Tibial nerve (tissue), 4 donors: ENCODE measurements at regions not wholly inside any gene's neighbourhood (a gene's known extent, or its start where the extent isn't known, plus 50 kb on each side); places are given as distances from the start of the nearest gene placed in this dataset.

ENCODE experiments used
- EP300 ChIP-seq, 2 donors: sonication (generic); formaldehyde crosslinking; IDR thresholded peaks; one replicate each; pipeline ENCODE4 v1.6.1; 2017; ENCODE audit warnings: antibody characterized with exemption in 2 of 2, mild to moderate bottlenecking in 1 of 2
- POLR2A ChIP-seq, 2 donors: fragments of 450-650 bp; IDR thresholded peaks; one replicate each; pipeline ENCODE4 v1.6.1; 2017; ENCODE audit warnings: antibody characterized with exemption in 2 of 2, mild to moderate bottlenecking in 2 of 2, moderate library complexity in 2 of 2
- TF ChIP-seq, protein P1 (sequence below), 5 experiments: fragments of 200-600 bp in 3 of 5; fragments of 450-650 bp in 2 of 5; sonication (generic) in 3 of 5; IDR thresholded peaks; one replicate each; pipeline ENCODE4 v1.5.1; 2016 to 2019; ENCODE audit warnings: antibody characterized with exemption in 5 of 5, mild to moderate bottlenecking in 3 of 5, moderate library complexity in 2 of 5

DNA sequence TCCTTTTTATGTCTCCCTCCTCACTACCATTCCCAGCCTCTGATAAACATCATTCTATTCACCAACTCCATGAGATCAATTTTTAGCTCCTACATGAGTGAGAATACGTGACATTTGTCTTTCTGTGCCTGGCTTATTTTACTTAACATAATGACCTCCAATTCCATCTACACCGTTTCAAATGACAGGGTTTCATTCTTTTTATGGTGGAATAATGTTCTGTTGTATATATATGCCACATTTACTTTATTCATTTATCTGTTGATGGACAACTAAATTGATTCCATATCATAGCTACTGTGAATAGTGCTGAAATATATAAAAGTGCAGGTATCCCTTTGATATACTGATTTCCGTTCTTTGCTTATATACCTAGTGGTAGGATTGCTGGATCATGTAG is 503.9 kb downstream of the SMARCA1 start:
- TF ChIP-seq POLR2A (IDR thresholded peaks at IDR 0.05), result no peak
- TF ChIP-seq, protein P1, sequence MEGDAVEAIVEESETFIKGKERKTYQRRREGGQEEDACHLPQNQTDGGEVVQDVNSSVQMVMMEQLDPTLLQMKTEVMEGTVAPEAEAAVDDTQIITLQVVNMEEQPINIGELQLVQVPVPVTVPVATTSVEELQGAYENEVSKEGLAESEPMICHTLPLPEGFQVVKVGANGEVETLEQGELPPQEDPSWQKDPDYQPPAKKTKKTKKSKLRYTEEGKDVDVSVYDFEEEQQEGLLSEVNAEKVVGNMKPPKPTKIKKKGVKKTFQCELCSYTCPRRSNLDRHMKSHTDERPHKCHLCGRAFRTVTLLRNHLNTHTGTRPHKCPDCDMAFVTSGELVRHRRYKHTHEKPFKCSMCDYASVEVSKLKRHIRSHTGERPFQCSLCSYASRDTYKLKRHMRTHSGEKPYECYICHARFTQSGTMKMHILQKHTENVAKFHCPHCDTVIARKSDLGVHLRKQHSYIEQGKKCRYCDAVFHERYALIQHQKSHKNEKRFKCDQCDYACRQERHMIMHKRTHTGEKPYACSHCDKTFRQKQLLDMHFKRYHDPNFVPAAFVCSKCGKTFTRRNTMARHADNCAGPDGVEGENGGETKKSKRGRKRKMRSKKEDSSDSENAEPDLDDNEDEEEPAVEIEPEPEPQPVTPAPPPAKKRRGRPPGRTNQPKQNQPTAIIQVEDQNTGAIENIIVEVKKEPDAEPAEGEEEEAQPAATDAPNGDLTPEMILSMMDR (IDR thresholded peaks at IDR 0.05), result no peak
- TF ChIP-seq EP300 (IDR thresholded peaks at IDR 0.05), result no peak
